UCSD-AML1 (cell line): ENCODE measurements at regions not wholly inside any gene's neighbourhood (a gene's known extent, or its start where the extent isn't known, plus 50 kb on each side); places are given as distances from the start of the nearest gene placed in this dataset.
"Not testable (repeated sequence)": the region's sequence is repeated elsewhere in the genome, so short reads cannot be mapped to it uniquely, and the experiment has no call there.

ENCODE experiments used
- DNase-seq: peaks from one replicate; lab custom pipeline; 2025; ENCODE audit not compliant: unreplicated experiment; lab: John Stamatoyannopoulos, UW

DNA sequence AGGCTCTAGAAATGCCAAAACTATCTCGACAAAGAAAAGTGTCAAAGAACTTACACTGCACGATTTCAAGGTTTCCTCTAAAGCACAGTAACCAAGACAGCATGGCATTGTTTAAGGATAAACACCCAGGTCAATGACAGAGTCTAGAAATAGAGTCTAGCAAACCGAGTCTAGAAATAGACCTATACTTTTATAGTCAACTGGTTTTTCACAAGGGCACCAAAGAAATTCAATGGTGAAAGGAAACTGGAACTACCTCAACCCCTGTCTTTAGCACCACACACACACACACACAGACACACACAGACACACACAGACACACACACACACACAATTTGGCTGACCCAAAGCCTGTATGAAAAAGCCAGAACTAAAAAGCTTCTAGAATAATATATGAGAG, 67.1 kb upstream of the PGBD5 start:
- DNase-seq = no peak

GRCh38 chr1:230490436-230490835, 64.3 kb upstream of the PGBD5 start:
- DNase-seq = no peak

DNA sequence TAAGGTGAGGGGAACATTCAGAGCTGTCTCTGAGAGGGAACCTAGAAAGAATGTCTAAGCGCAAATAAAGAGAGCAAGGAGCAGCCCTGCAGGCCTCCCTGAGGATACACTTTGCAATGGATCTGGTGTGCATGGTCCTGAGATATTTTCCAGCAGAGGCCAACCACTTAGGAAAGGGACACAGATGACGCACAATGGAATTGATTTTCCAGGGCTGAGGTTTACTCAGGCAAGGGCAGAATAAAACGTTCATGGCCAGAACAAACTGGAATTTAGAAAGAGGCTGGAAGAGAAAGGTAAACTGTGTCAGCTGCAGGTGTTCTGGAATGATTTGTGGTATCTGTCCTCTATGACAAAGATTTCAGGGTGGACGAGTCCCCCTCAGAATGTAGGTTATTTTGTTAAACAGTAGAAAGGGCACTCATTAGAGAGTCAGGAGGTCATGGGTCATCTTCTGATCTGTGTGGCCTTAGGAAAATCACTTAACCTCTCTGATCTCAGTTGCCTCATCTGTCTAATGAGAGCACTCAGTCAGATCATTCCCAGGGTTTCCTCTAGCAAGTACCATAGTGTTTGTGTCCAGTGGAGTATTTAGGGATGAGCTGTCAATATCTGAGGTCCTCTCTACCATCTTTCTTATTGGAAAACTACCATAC, 61.8 kb upstream of the PGBD5 start:
- DNase-seq = no peak

- no peak for DNase-seq
These were observed 50.5 kb upstream of the PGBD5 start for GRCh38 chr1:230476622-230477003.

DNA sequence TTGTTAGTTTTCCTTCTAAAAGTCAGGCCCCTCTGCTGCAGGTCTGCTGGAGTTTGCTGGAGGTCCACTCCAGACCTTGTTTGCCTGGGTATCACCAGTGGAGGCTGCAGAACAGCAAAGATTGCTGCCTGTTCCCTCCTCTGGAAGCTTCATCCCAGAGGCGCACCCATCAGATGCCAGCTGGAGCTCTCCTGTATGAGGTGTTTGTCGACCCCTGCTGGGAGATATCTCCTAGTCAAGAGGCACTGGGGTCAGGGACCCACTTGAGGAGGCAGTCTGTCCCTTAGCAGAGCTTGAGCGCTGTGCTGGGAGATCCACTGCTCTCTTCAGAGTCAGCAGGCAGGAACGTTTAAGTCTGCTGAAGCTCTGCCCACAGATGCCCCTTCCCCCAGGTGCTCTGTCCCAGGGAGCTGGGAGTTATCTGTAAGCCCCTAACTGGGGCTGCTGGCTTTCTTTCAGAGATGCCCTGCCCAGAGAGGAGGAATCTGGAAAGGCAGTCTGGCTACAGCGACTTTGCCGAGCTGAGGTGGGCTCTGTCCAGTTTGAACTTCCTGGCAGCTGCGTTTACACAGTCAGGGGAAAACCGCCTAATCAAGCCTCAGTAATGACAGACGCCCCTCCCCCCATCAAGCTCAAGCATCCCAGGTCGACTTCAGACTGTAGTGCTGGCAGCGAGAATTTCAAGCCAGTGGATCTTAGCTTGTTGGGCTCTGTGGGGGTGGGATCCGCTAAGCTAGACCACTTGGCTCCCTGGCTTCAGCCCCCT, 49.9 kb upstream of the PGBD5 start:
- not testable (repeated sequence) for DNase-seq
